Retinal pigment epithelial cell (primary cell): ENCODE measurements at regions not wholly inside any gene's neighbourhood (a gene's known extent, or its start where the extent isn't known, plus 50 kb on each side); places are given as distances from the start of the nearest gene placed in this dataset.

Source experiments
- DNase-seq: peaks from one replicate; pipeline ENCODE4 v3.0.0-alpha.2; 2010; ENCODE audit warnings: low read depth
- H3K4me3 ChIP-seq: 2 replicates; pipeline ENCODE4 v1.5.1; 2011; ENCODE audit warnings: mild to moderate bottlenecking, low read length, control low read depth, moderate library complexity
- TF ChIP-seq, protein P1 (sequence below): conservative IDR thresholded peaks from 2 replicates; pipeline ENCODE4 v1.5.1; 2011; ENCODE audit warnings: low read depth, low read length, control low read depth, inconsistent platforms

DNA sequence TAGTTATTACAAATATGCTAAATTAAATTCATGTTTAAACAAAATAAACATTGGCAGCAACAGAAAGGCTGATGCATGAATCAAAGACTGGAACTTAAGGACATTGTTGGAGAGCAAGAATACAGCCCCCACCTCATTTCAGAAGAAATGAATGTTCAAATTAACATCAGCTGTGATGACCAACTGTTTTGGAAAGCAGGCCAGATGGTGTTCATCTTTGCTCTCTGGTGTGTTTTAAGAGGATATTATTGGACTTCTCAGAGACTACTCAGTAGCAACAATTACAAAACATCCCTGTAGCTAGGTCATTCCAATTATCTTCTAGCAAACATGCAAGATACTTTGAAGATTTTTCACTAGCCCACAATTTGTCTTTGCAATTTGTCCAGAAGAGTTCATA, 118.6 kb upstream of the DOK5 start:
- no peak overlapping the region for H3K4me3 ChIP-seq
- DNase-seq: no peak
- TF ChIP-seq, protein P1, sequence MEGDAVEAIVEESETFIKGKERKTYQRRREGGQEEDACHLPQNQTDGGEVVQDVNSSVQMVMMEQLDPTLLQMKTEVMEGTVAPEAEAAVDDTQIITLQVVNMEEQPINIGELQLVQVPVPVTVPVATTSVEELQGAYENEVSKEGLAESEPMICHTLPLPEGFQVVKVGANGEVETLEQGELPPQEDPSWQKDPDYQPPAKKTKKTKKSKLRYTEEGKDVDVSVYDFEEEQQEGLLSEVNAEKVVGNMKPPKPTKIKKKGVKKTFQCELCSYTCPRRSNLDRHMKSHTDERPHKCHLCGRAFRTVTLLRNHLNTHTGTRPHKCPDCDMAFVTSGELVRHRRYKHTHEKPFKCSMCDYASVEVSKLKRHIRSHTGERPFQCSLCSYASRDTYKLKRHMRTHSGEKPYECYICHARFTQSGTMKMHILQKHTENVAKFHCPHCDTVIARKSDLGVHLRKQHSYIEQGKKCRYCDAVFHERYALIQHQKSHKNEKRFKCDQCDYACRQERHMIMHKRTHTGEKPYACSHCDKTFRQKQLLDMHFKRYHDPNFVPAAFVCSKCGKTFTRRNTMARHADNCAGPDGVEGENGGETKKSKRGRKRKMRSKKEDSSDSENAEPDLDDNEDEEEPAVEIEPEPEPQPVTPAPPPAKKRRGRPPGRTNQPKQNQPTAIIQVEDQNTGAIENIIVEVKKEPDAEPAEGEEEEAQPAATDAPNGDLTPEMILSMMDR: no peak

- no peak for DNase-seq
- H3K4me3 ChIP-seq: no peak overlapping the region
- TF ChIP-seq, protein P1: no peak
Observed at GRCh38 chr20:54361475-54361874, 113.9 kb upstream of the DOK5 start.

- no peak for DNase-seq
- H3K4me3 ChIP-seq: no peak overlapping the region
- TF ChIP-seq, protein P1: no peak
Observed at GRCh38 chr20:54362283-54362682, 113.1 kb upstream of the DOK5 start.

DNA sequence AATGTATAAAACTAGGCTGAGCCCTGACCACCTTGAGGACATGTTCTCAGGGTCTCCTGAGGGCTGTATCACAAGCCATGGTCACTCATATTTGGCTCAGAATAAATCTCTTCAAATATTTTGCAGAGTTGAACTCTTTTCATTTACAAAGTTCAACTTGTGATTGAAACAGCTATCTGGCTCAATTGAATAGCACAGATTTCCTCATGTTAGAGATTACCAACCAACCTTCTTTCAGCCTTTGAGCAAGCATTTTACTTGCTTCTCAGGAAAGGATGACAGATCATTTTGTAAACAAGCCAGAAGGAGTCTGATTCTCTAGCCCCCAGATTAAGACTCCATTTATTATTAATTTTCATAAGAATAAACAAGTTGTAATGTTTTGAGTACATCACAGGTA, 111.0 kb upstream of the DOK5 start:
- H3K4me3 ChIP-seq: no peak overlapping the region
- TF ChIP-seq, protein P1: no peak
- no peak for DNase-seq

DNA sequence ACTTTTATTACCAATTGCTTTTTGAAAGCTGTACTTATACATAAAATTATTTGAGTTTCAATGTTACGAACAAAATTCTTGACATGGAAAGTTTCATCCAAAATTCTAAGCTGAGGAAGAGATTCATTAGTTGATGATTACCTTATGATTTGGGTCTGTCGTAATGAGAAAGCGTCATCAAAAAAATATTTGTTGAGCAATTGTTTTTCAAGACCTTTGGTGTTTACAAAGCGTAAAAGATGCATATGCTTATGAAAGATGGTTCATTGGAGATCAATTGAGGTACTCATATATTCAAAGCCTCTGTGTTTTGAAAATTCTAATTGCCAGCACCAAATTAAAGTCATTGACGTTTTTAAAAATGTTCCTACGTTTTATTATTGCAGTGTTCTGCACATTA, 110.5 kb upstream of the DOK5 start:
- TF ChIP-seq, protein P1: no peak
- no peak overlapping the region for H3K4me3 ChIP-seq

DNA sequence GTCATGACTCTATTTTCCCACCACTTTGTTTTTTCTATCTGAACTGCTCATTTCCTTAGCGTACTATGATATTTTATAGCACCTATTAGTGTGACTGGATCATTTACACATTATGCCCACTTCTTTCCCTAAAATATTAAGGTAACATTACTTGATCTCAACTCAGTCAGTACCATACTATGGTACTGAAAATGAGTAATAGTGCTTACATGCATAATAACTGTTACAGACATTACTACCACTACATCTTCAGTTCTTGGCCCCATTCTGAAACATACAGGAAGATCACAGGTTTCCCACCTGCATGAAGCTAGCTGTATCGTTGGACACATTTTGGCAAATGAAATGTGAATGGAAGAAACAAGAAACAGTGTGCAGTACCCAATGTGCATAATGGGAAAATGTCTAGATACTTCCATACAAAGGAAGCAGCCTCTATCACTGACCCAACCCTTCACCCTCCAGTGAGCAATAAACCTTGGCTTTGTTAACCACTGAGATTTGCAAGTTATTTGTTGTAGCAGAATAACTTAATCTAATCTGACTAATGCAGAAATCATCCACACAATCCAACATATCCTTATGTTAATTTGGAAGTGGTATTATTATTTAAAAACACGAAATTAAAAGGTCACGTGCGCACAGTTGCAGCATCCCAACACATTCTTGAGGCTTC, 108.6 kb upstream of the DOK5 start:
- no peak overlapping the region for H3K4me3 ChIP-seq
- DNase-seq: no peak
- TF ChIP-seq, protein P1: no peak

More for the DNA sequence above, 110.5 kb upstream of the DOK5 start:
- DNase-seq: no peak

DNA sequence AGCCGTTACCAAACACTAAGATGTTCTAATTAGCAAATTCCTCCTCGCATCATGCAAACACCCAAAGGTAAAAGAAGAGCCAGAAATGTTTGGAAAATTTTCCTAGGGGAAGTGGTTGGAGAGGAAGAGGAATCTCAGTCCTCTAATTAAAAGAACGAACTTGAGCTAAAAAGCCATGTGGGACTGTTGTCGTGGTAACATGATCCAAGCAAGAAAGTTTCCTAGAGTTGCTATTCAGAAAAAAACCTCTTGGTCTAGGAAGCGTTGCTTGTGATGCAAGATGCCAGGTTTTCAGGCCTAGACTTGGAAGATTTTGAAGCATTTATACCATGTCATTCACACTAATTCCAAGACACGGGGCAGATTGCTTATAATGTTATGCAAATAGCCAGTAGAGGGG, 106.8 kb upstream of the DOK5 start:
- DNase-seq: no peak
- TF ChIP-seq, protein P1: no peak
- no peak overlapping the region for H3K4me3 ChIP-seq
